SH-SY5Y (cell line): ENCODE measurements at regions not wholly inside any gene's neighbourhood (a gene's known extent, or its start where the extent isn't known, plus 50 kb on each side); places are given as distances from the start of the nearest gene placed in this dataset.

Source experiments
- GATA2 ChIP-seq: IDR thresholded peaks from 2 replicates; pipeline ENCODE4 v1.6.1; 2011; ENCODE audit warnings: mild to moderate bottlenecking, low read depth, low read length
- GATA3 ChIP-seq: IDR thresholded peaks from 2 replicates; pipeline ENCODE4 v1.6.1; 2011; ENCODE audit warnings: low read depth, mild to moderate bottlenecking, low read length, moderate library complexity

DNA sequence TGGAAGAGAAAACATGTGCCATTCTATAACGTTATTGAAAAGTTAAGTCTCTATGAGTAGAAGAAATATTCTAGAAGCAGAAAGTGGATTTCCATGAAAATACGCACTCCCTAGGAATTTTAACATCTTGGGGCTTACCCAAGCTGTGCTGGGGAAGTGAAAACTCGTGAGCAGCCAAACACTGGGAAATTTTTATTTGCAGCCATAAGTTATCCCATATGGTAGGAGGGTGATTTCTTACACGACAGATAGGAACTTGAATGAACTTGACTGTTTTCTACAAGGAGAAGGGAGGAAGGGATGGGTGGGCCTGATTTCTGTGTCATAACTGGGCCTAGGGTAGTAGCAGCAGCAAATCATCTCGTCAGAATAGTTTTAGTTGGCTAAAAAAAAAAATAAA lies 272.6 kb downstream of the ETAA1 start:
- no peak for TF ChIP-seq GATA2
- no peak for TF ChIP-seq GATA3
